Neural crest cell (in vitro differentiated cells): ENCODE measurements at regions not wholly inside any gene's neighbourhood (a gene's known extent, or its start where the extent isn't known, plus 50 kb on each side); places are given as distances from the start of the nearest gene placed in this dataset.

ENCODE experiments used
- DNase-seq: peaks from one replicate; pipeline ENCODE4 v3.0.0; 2021; ENCODE audit warnings: low read depth, mixed read lengths, low spot score
- H3K27ac Mint-ChIP-seq: one replicate; pipeline ENCODE4 v1.8.0; 2021; ENCODE audit warnings: mild to moderate bottlenecking, mixed read lengths; ENCODE audit not compliant: unreplicated experiment
- H3K27me3 Mint-ChIP-seq: 2 replicates; pipeline ENCODE4 v1.8.0; 2021; ENCODE audit warnings: low read depth, mild to moderate bottlenecking, mixed read lengths
- H3K36me3 Mint-ChIP-seq: 2 replicates; pipeline ENCODE4 v1.8.0; 2021; ENCODE audit warnings: low read depth, mild to moderate bottlenecking, mixed read lengths
- H3K4me1 Mint-ChIP-seq: 2 replicates; pipeline ENCODE4 v1.8.0; 2021; ENCODE audit warnings: mixed read lengths
- H3K4me3 Mint-ChIP-seq: one replicate; pipeline ENCODE4 v1.8.0; 2021; ENCODE audit warnings: mild to moderate bottlenecking, mixed read lengths
- H3K9me3 Mint-ChIP-seq: 2 replicates; pipeline ENCODE4 v1.8.0; 2021; ENCODE audit warnings: mixed read lengths
- TF ChIP-seq, protein P1 (sequence below): fragments of 200-600 bp; sonication (generic); conservative IDR thresholded peaks from 2 replicates; pipeline ENCODE4 v1.5.0; 2021; ENCODE audit warnings: antibody characterized with exemption, mild to moderate bottlenecking

- Mint-ChIP-seq H3K27me3 (no peaks in the 10 kb centered on the region), H3K4me1 (peaks cover 6% of the 10 kb centered on the region), H3K27ac (no peak overlapping the region), H3K36me3 (no peaks in the 10 kb centered on the region), H3K4me3 (no peak overlapping the region), H3K9me3 (no peaks in the 10 kb centered on the region)
- no peak for DNase-seq
- TF ChIP-seq, protein P1, sequence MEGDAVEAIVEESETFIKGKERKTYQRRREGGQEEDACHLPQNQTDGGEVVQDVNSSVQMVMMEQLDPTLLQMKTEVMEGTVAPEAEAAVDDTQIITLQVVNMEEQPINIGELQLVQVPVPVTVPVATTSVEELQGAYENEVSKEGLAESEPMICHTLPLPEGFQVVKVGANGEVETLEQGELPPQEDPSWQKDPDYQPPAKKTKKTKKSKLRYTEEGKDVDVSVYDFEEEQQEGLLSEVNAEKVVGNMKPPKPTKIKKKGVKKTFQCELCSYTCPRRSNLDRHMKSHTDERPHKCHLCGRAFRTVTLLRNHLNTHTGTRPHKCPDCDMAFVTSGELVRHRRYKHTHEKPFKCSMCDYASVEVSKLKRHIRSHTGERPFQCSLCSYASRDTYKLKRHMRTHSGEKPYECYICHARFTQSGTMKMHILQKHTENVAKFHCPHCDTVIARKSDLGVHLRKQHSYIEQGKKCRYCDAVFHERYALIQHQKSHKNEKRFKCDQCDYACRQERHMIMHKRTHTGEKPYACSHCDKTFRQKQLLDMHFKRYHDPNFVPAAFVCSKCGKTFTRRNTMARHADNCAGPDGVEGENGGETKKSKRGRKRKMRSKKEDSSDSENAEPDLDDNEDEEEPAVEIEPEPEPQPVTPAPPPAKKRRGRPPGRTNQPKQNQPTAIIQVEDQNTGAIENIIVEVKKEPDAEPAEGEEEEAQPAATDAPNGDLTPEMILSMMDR = no peak
Measured at GRCh38 chr10:4775808-4776207, 50.2 kb upstream of the AKR1E2 start.

- Mint-ChIP-seq H3K4me1 (peaks cover 26% of the 10 kb centered on the region), H3K27me3 (no peaks in the 10 kb centered on the region), H3K27ac (no peak overlapping the region), H3K9me3 (no peaks in the 10 kb centered on the region), H3K36me3 (no peaks in the 10 kb centered on the region), H3K4me3 (no peak overlapping the region)
- TF ChIP-seq, protein P1 = no peak
- no peak for DNase-seq
Measured at GRCh38 chr10:4772202-4772570, 53.8 kb upstream of the AKR1E2 start.

- H3K4me1 Mint-ChIP-seq = peaks cover 31% of the 10 kb centered on the region
- H3K27ac Mint-ChIP-seq = no peak overlapping the region
- H3K36me3 Mint-ChIP-seq = no peaks in the 10 kb centered on the region
- no peaks in the 10 kb centered on the region for H3K9me3 Mint-ChIP-seq
- no peak for DNase-seq
- no peaks in the 10 kb centered on the region for H3K27me3 Mint-ChIP-seq
- TF ChIP-seq, protein P1 = no peak
- H3K4me3 Mint-ChIP-seq = no peak overlapping the region
Measured at GRCh38 chr10:4771554-4772201, 54.3 kb upstream of the AKR1E2 start.

GRCh38 chr10:4770801-4771553, 55.0 kb upstream of the AKR1E2 start:
- H3K9me3 Mint-ChIP-seq = no peaks in the 10 kb centered on the region
- H3K36me3 Mint-ChIP-seq = no peaks in the 10 kb centered on the region
- no peak overlapping the region for H3K27ac Mint-ChIP-seq

DNA sequence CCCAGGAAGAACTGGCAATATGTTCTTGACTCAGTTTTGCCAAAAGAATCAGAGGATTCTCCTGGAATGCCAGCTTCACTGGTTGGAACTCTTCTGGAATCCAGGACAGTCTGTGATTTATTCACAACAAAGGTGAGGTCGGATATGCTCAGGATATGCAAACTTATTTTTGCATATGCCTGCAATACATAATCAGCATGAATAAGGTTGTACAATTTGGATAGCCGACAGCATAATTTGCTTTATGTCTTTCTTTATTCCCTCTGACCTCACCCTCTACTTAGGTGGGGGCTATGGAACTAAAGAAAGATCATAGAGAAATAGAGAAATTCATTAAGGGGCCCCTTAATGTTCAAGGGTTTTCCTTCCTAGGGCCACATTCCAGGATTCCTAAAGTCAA, 57.6 kb upstream of the AKR1E2 start:
- Mint-ChIP-seq H3K4me3 (no peak overlapping the region), H3K36me3 (no peaks in the 10 kb centered on the region), H3K9me3 (no peaks in the 10 kb centered on the region), H3K4me1 (peaks cover 42% of the 10 kb centered on the region), H3K27me3 (no peaks in the 10 kb centered on the region), H3K27ac (no peak overlapping the region)
- DNase-seq = no peak
- TF ChIP-seq, protein P1 = no peak

More at GRCh38 chr10:4770801-4771553, 55.0 kb upstream of the AKR1E2 start:
- Mint-ChIP-seq H3K27me3 (no peaks in the 10 kb centered on the region), H3K4me1 (peaks cover 38% of the 10 kb centered on the region), H3K4me3 (no peak overlapping the region)
- TF ChIP-seq, protein P1 = peak; percentile 67
- no peak for DNase-seq
